GM19468 (cell line): ENCODE measurements at regions not wholly inside any gene's neighbourhood (a gene's known extent, or its start where the extent isn't known, plus 50 kb on each side); places are given as distances from the start of the nearest gene placed in this dataset.

ENCODE experiments used
- ATAC-seq: cut with Tn5 transposase; IDR thresholded peaks from one replicate; pipeline ENCODE4 v1.9.1; 2021; ENCODE audit warnings: mild to moderate bottlenecking, moderate library complexity, moderate number of reproducible peaks; ENCODE audit not compliant: unreplicated experiment; ENCODE audit errors: extremely low read depth

GRCh38 chr9:99509900-99510535, 287.9 kb downstream of the SEC61B start:
- no peak for ATAC-seq

- no peak for ATAC-seq
Measured at GRCh38 chr9:99511723-99512122, 289.6 kb downstream of the SEC61B start.

- peak; percentile 55 for ATAC-seq
Measured at GRCh38 chr9:99513441-99514112, 291.5 kb downstream of the SEC61B start.

GRCh38 chr9:99515093-99515492, 293.0 kb downstream of the SEC61B start:
- ATAC-seq: peak; percentile 22

GRCh38 chr9:99515895-99516656, 294.0 kb downstream of the SEC61B start:
- ATAC-seq: no peak

GRCh38 chr9:99516657-99517049, 294.6 kb downstream of the SEC61B start:
- ATAC-seq: no peak

GRCh38 chr9:99523838-99524237, 297.8 kb upstream of the NR4A3 start:
- no peak for ATAC-seq

- ATAC-seq: no peak
Measured at GRCh38 chr9:99531313-99531712, 290.4 kb upstream of the NR4A3 start.

GRCh38 chr9:99533421-99533820, 288.3 kb upstream of the NR4A3 start:
- ATAC-seq: peak; percentile 32

- no peak for ATAC-seq
Measured at GRCh38 chr9:99537996-99538395, 283.7 kb upstream of the NR4A3 start.

GRCh38 chr9:99544526-99544925, 277.2 kb upstream of the NR4A3 start:
- ATAC-seq: no peak

- no peak for ATAC-seq
Measured at GRCh38 chr9:99549441-99549840, 272.2 kb upstream of the NR4A3 start.

GRCh38 chr9:99555792-99556191, 265.9 kb upstream of the NR4A3 start:
- ATAC-seq: no peak

- ATAC-seq: no peak
Measured at GRCh38 chr9:99556998-99557397, 264.7 kb upstream of the NR4A3 start.

GRCh38 chr9:99557816-99558215, 263.9 kb upstream of the NR4A3 start:
- ATAC-seq: no peak

- ATAC-seq: no peak
Measured at GRCh38 chr9:99559776-99560175, 261.9 kb upstream of the NR4A3 start.

- no peak for ATAC-seq
Measured at GRCh38 chr9:99560561-99560960, 261.1 kb upstream of the NR4A3 start.

- ATAC-seq: no peak
Measured at GRCh38 chr9:99561509-99561917, 260.2 kb upstream of the NR4A3 start.

GRCh38 chr9:99561961-99562565, 259.6 kb upstream of the NR4A3 start:
- no peak for ATAC-seq

GRCh38 chr9:99563364-99563763, 258.3 kb upstream of the NR4A3 start:
- no peak for ATAC-seq

- no peak for ATAC-seq
Measured at GRCh38 chr9:99565203-99565602, 256.5 kb upstream of the NR4A3 start.
